HG02943 (cell line): ENCODE measurements at regions not wholly inside any gene's neighbourhood (a gene's known extent, or its start where the extent isn't known, plus 50 kb on each side); places are given as distances from the start of the nearest gene placed in this dataset.

Experiments used
- ATAC-seq: cut with Tn5 transposase; IDR thresholded peaks from one replicate; pipeline ENCODE4 v1.9.1; 2021; ENCODE audit warnings: mild to moderate bottlenecking, low read depth, moderate library complexity; ENCODE audit not compliant: unreplicated experiment

GRCh38 chr13:67662997-67663396 lies 432.9 kb upstream of the PCDH9 start:
- ATAC-seq: no peak

- no peak for ATAC-seq
Observed at GRCh38 chr13:67652887-67653286, 422.8 kb upstream of the PCDH9 start.

- no peak for ATAC-seq
Observed at GRCh38 chr13:67651908-67652465, 421.9 kb upstream of the PCDH9 start.

GRCh38 chr13:67650471-67650870 lies 420.3 kb upstream of the PCDH9 start:
- no peak for ATAC-seq

GRCh38 chr13:67645874-67646467 lies 415.8 kb upstream of the PCDH9 start:
- no peak for ATAC-seq

GRCh38 chr13:67643516-67644055 lies 413.4 kb upstream of the PCDH9 start:
- no peak for ATAC-seq

GRCh38 chr13:67642657-67643056 lies 412.5 kb upstream of the PCDH9 start:
- ATAC-seq: no peak

- no peak for ATAC-seq
Observed at GRCh38 chr13:67635754-67636153, 405.6 kb upstream of the PCDH9 start.

- ATAC-seq: no peak
Observed at GRCh38 chr13:67632590-67632989, 402.5 kb upstream of the PCDH9 start.

- ATAC-seq: no peak
Observed at GRCh38 chr13:67630640-67631039, 400.5 kb upstream of the PCDH9 start.

GRCh38 chr13:67623630-67624029 lies 393.5 kb upstream of the PCDH9 start:
- ATAC-seq: no peak

GRCh38 chr13:67620665-67621064 lies 390.5 kb upstream of the PCDH9 start:
- ATAC-seq: no peak

- ATAC-seq: no peak
Observed at GRCh38 chr13:67619995-67620380, 389.9 kb upstream of the PCDH9 start.

GRCh38 chr13:67619351-67619994 lies 389.3 kb upstream of the PCDH9 start:
- ATAC-seq: no peak

GRCh38 chr13:67614579-67614978 lies 384.4 kb upstream of the PCDH9 start:
- ATAC-seq: no peak

- ATAC-seq: no peak
Observed at GRCh38 chr13:67614013-67614412, 383.9 kb upstream of the PCDH9 start.

- no peak for ATAC-seq
Observed at GRCh38 chr13:67588607-67589006, 358.5 kb upstream of the PCDH9 start.

- ATAC-seq: no peak
Observed at GRCh38 chr13:67577361-67577760, 347.2 kb upstream of the PCDH9 start.

- ATAC-seq: no peak
Observed at GRCh38 chr13:67574320-67575233, 344.4 kb upstream of the PCDH9 start.

- no peak for ATAC-seq
Observed at GRCh38 chr13:67568205-67568604, 338.1 kb upstream of the PCDH9 start.
